ENCODE measurements at regions not wholly inside any gene's neighbourhood (a gene's known extent, or its start where the extent isn't known, plus 50 kb on each side); places are given as distances from the start of the nearest gene placed in this dataset.

DNA sequence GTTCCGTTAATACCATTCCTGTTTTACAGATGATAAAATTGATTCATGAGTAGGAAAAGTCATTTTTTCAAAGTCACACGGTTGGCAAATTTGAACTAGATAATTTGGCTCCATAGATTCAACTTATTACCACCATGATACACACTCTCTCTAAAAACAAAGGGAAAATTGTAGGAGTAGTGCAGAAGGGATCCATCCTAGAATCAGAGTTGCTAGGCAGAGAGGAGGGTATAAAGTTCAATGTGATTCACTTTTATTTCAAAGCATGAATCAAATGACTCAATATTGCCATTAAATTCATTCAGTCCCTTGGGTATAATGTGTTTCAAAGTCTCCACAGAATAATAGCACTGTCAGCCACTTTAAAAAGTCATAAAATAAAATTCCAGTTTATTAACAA is 747.2 kb upstream of the ACO1 start:
- Histone ChIP-seq H3K27me3 (ENCODE audit: low read depth) (no peaks in the 10 kb centered on the region), H3K9me3 (no peaks in the 10 kb centered on the region), H3K36me3 (replicated peaks) (no peaks in the 10 kb centered on the region), H3K4me3 (no peak overlapping the region), H3K4me1 (peaks cover 15% of the 10 kb centered on the region)
- no peak for DNase-seq (ENCODE audit: low spot score in 2 of 2)
- in situ Hi-C loops (cut with MboI; ENCODE audit: low sequenced_read_pairs), result no loop called here

- no peak overlapping the region for H3K4me3 ChIP-seq
- no peak for DNase-seq (ENCODE audit: low spot score in 2 of 2)
- H3K4me1 ChIP-seq, result peaks cover 11% of the 10 kb centered on the region
- no peaks in the 10 kb centered on the region for H3K27me3 ChIP-seq (ENCODE audit: low read depth)
- H3K36me3 ChIP-seq (replicated peaks), result no peaks in the 10 kb centered on the region
- in situ Hi-C loops (cut with MboI; ENCODE audit: low sequenced_read_pairs), result no loop called here
- no peaks in the 10 kb centered on the region for H3K9me3 ChIP-seq
Measured at GRCh38 chr9:31637861-31638260, 746.6 kb upstream of the ACO1 start.

DNA sequence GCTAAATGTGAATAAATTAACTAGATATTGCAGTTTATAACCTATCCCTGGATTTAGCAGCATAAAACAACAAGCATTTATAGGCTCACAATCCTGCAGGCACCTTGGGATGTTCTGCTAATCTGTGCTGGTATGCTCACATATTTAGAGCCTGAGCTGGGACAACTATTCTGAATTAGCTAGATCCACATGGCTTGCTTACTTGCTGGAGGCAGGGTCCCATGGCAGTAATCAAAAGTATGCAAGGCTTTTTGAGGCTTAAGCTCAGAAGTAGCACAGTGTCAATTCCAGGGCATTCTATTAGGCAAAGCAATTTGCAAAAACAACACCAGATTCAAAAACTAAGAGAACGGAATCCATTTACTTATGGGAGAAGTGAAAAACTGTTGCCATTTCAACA is 745.0 kb upstream of the ACO1 start:
- H3K4me3 ChIP-seq, result no peak overlapping the region
- DNase-seq (ENCODE audit: low spot score in 2 of 2), result no peak
- no peaks in the 10 kb centered on the region for H3K9me3 ChIP-seq
- in situ Hi-C loops (cut with MboI; ENCODE audit: low sequenced_read_pairs), result no loop called here
- H3K27me3 ChIP-seq (ENCODE audit: low read depth), result no peaks in the 10 kb centered on the region
- no peaks in the 10 kb centered on the region; the same call in 1 of the 2 replicates for H3K4me1 ChIP-seq
- no peaks in the 10 kb centered on the region for H3K36me3 ChIP-seq (replicated peaks)

DNA sequence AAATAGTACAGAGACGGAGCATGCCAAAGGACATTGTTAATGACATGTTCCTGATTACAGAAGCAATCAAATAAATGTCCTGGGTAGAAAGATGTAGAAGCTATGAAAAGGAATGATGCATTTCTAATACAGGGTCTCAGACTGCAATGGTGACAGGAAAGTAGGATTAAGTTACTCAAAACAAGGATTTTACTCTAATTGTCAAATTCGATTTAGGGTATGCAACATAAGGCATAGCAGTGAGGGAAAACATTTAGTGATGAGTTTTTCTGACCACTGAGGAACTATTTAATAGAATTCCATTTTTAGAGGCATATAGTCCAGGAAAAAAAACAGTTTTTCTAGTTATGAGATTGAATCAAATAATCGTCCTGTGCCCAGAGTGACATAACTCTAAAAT is 715.1 kb upstream of the ACO1 start:
- Histone ChIP-seq H3K4me3 (no peak overlapping the region), H3K4me1 (no peaks in the 10 kb centered on the region), H3K36me3 (replicated peaks) (no peaks in the 10 kb centered on the region), H3K27me3 (ENCODE audit: low read depth) (no peaks in the 10 kb centered on the region), H3K9me3 (no peaks in the 10 kb centered on the region)
- in situ Hi-C loops (cut with MboI; ENCODE audit: low sequenced_read_pairs), result no loop called here
- no peak for DNase-seq (ENCODE audit: low spot score in 2 of 2)

GRCh38 chr9:31671011-31671410 is 713.4 kb upstream of the ACO1 start:
- in situ Hi-C loops (cut with MboI; ENCODE audit: low sequenced_read_pairs), result no loop called here
- Histone ChIP-seq H3K27me3 (ENCODE audit: low read depth) (no peaks in the 10 kb centered on the region), H3K4me3 (no peak overlapping the region), H3K9me3 (no peaks in the 10 kb centered on the region), H3K36me3 (replicated peaks) (no peaks in the 10 kb centered on the region), H3K4me1 (no peaks in the 10 kb centered on the region)
- DNase-seq (ENCODE audit: low spot score in 2 of 2), result no peak

DNA sequence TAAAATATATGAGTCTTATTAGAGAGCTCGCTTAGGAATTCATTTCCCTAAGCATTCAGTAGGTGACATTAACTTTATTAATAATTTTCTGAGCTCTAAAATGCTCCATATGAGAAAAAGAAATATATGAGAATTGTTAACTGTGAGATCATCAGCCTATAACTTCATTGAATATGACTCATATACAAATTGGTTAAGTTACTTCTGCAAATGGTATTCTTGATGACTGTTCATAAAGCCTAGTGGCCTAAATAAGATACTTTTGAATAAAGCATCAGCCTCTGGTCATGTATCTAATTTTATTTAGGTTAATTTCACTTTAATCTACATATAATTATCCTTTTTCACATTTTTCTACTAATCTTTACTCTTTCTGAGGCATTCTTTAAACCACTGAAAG is 710.2 kb upstream of the ACO1 start:
- in situ Hi-C loops (cut with MboI; ENCODE audit: low sequenced_read_pairs), result no loop called here
- Histone ChIP-seq H3K9me3 (no peaks in the 10 kb centered on the region), H3K27me3 (ENCODE audit: low read depth) (no peaks in the 10 kb centered on the region), H3K4me3 (no peak overlapping the region), H3K4me1 (no peaks in the 10 kb centered on the region), H3K36me3 (replicated peaks) (no peaks in the 10 kb centered on the region)
- no peak for DNase-seq (ENCODE audit: low spot score in 2 of 2)

- no peak overlapping the region for H3K4me3 ChIP-seq
- no peaks in the 10 kb centered on the region for H3K4me1 ChIP-seq
- no peaks in the 10 kb centered on the region for H3K36me3 ChIP-seq (replicated peaks)
- no peaks in the 10 kb centered on the region for H3K27me3 ChIP-seq (ENCODE audit: low read depth)
- no peaks in the 10 kb centered on the region for H3K9me3 ChIP-seq
- DNase-seq (ENCODE audit: low spot score in 2 of 2), result no peak
- in situ Hi-C loops (cut with MboI; ENCODE audit: low sequenced_read_pairs), result no loop called here
Measured at GRCh38 chr9:31677415-31677814, 707.0 kb upstream of the ACO1 start.

GRCh38 chr9:31677877-31678276 is 706.6 kb upstream of the ACO1 start:
- in situ Hi-C loops (cut with MboI; ENCODE audit: low sequenced_read_pairs), result no loop called here
- Histone ChIP-seq H3K27me3 (ENCODE audit: low read depth) (no peaks in the 10 kb centered on the region), H3K4me3 (no peak overlapping the region)

GRCh38 chr9:31683116-31683515 is 701.3 kb upstream of the ACO1 start:
- Histone ChIP-seq H3K4me1 (no peaks in the 10 kb centered on the region), H3K36me3 (replicated peaks) (no peaks in the 10 kb centered on the region), H3K27me3 (ENCODE audit: low read depth) (no peaks in the 10 kb centered on the region), H3K9me3 (no peaks in the 10 kb centered on the region), H3K4me3 (no peak overlapping the region)
- no peak for DNase-seq (ENCODE audit: low spot score in 2 of 2)
- in situ Hi-C loops (cut with MboI; ENCODE audit: low sequenced_read_pairs), result no loop called here

More at GRCh38 chr9:31677877-31678276, 706.6 kb upstream of the ACO1 start:
- DNase-seq (ENCODE audit: low spot score in 2 of 2), result no peak
- no peaks in the 10 kb centered on the region for H3K4me1 ChIP-seq
- no peaks in the 10 kb centered on the region for H3K9me3 ChIP-seq
- H3K36me3 ChIP-seq (replicated peaks), result no peaks in the 10 kb centered on the region

DNA sequence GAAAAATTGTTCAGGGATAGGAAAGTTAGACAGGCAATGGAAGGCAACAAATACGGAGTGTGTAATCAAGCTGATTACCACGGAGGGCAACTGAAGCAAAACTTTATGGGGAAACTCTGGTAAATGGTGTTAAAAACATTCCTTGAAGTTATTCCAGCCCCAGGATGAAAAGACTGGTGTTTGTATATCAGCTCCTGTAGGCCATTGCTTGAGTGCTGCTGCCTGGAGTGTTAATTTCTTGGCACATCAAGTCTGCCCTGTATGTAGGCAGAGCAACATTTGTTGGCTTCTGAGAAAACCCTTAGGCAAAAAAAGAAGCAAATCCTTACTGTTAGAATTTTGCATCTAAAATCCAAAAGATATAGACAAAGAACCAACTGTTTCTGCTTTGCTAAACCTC is 686.5 kb upstream of the ACO1 start:
- H3K9me3 ChIP-seq, result no peaks in the 10 kb centered on the region
- no peak for DNase-seq (ENCODE audit: low spot score in 2 of 2)
- H3K4me3 ChIP-seq, result no peak overlapping the region
- H3K4me1 ChIP-seq, result no peaks in the 10 kb centered on the region
- in situ Hi-C loops (cut with MboI; ENCODE audit: low sequenced_read_pairs), result no loop called here
- H3K27me3 ChIP-seq (ENCODE audit: low read depth), result no peaks in the 10 kb centered on the region
- H3K36me3 ChIP-seq (replicated peaks), result no peaks in the 10 kb centered on the region

GRCh38 chr9:31699836-31700235 is 684.6 kb upstream of the ACO1 start:
- in situ Hi-C loops (cut with MboI; ENCODE audit: low sequenced_read_pairs), result no loop called here
- Histone ChIP-seq H3K36me3 (replicated peaks) (no peaks in the 10 kb centered on the region), H3K4me1 (no peaks in the 10 kb centered on the region), H3K4me3 (no peak overlapping the region), H3K27me3 (ENCODE audit: low read depth) (no peaks in the 10 kb centered on the region), H3K9me3 (no peaks in the 10 kb centered on the region)
- DNase-seq (ENCODE audit: low spot score in 2 of 2), result no peak

GRCh38 chr9:31700252-31701045 is 684.0 kb upstream of the ACO1 start:
- no peak overlapping the region for H3K4me3 ChIP-seq
- H3K9me3 ChIP-seq, result no peaks in the 10 kb centered on the region
- DNase-seq (ENCODE audit: low spot score in 2 of 2), result no peak
- no peaks in the 10 kb centered on the region for H3K4me1 ChIP-seq
- H3K36me3 ChIP-seq (replicated peaks), result no peaks in the 10 kb centered on the region
- no peaks in the 10 kb centered on the region for H3K27me3 ChIP-seq (ENCODE audit: low read depth)
- in situ Hi-C loops (cut with MboI; ENCODE audit: low sequenced_read_pairs), result no loop called here

- Histone ChIP-seq H3K4me1 (no peaks in the 10 kb centered on the region), H3K36me3 (replicated peaks) (no peaks in the 10 kb centered on the region), H3K9me3 (no peaks in the 10 kb centered on the region), H3K4me3 (no peak overlapping the region), H3K27me3 (ENCODE audit: low read depth) (no peaks in the 10 kb centered on the region)
- DNase-seq (ENCODE audit: low spot score in 2 of 2), result no peak
- in situ Hi-C loops (cut with MboI; ENCODE audit: low sequenced_read_pairs), result no loop called here
Measured at GRCh38 chr9:31702957-31703356, 681.5 kb upstream of the ACO1 start.

DNA sequence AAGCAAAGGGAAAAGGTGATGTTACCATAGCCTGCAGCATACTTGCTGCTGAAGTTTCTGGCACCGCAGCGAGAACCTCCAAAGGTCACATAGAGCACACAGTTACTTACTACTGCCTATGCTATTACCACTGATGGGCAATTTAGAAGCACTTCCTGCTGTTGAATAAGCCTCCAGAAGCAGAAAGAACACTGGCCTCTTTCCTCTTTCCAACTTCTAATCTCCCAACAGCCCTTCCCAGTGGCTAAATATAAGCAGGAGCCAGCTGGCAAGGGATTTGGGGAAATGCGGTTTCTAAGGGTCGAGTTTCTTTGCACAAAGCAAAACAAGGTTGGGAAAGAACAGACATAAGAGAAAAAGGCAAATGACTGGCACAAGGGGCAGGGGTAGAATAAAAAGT is 669.2 kb upstream of the ACO1 start:
- no peaks in the 10 kb centered on the region for H3K4me1 ChIP-seq
- no peaks in the 10 kb centered on the region for H3K36me3 ChIP-seq (replicated peaks)
- no peak overlapping the region for H3K4me3 ChIP-seq
- DNase-seq (ENCODE audit: low spot score in 2 of 2), result no peak
- no peaks in the 10 kb centered on the region for H3K9me3 ChIP-seq
- in situ Hi-C loops (cut with MboI; ENCODE audit: low sequenced_read_pairs), result no loop called here
- H3K27me3 ChIP-seq (ENCODE audit: low read depth), result no peaks in the 10 kb centered on the region

- no peaks in the 10 kb centered on the region for H3K27me3 ChIP-seq (ENCODE audit: low read depth)
- H3K4me3 ChIP-seq, result no peak overlapping the region
- DNase-seq (ENCODE audit: low spot score in 2 of 2), result no peak
- in situ Hi-C loops (cut with MboI; ENCODE audit: low sequenced_read_pairs), result no loop called here
- no peaks in the 10 kb centered on the region for H3K36me3 ChIP-seq (replicated peaks)
- no peaks in the 10 kb centered on the region for H3K4me1 ChIP-seq
- no peaks in the 10 kb centered on the region for H3K9me3 ChIP-seq
Measured at GRCh38 chr9:31719262-31719661, 665.2 kb upstream of the ACO1 start.

Measured in HAP-1 (cell line).